ENCODE measurements at regions not wholly inside any gene's neighbourhood (a gene's known extent, or its start where the extent isn't known, plus 50 kb on each side); places are given as distances from the start of the nearest gene placed in this dataset.
"Not testable (repeated sequence)": the region's sequence is repeated elsewhere in the genome, so short reads cannot be mapped to it uniquely, and the experiment has no call there.

GRCh38 chr14:44453433-44454171 is 53.5 kb downstream of the FSCB start:
- Histone ChIP-seq H4K20me1 (no peaks in the 10 kb centered on the region), H3K4me2 (no peak overlapping the region), H3K4me1 (no peaks in the 10 kb centered on the region; a peak in 1 of 20 replicates), H3K27ac (no peak overlapping the region), H3K9me3 (replicated peaks in 1 of 11) (peaks cover 0 to 8% (median 0%) of the 10 kb centered on the region in 11 experiments; a peak in 3 of 22 replicates), H3K27me3 (no peaks in the 10 kb centered on the region), H3K9ac (no peak overlapping the region), H3K36me3 (no peaks in the 10 kb centered on the region), H3K4me3 (no peak overlapping the region)
- TF ChIP-seq Cebpa-rat (IDR thresholded peaks at IDR 0.05), result no peak

GRCh38 chr14:44450232-44450631 is 56.9 kb downstream of the FSCB start:
- not testable (repeated sequence) for H3K4me1 ChIP-seq; H3K27ac ChIP-seq; H3K36me3 ChIP-seq; H4K20me1 ChIP-seq; H3K27me3 ChIP-seq; H3K9ac ChIP-seq; H3K4me2 ChIP-seq; H3K4me3 ChIP-seq; H3K9me3 ChIP-seq (replicated peaks in 1 of 11)

- Histone ChIP-seq H3K36me3 (no peaks in the 10 kb centered on the region), H3K4me1 (peaks cover 0 to 9% (median 5%) of the 10 kb centered on the region in 10 experiments; a peak in 11 of 20 replicates), H3K27ac (no peak overlapping the region), H3K4me2 (0 out of 22 replicates have a peak overlapping the region, but pooled peaks of 1 of the 11 experiments have one; percentile 29), H3K27me3 (no peaks in the 10 kb centered on the region), H3K4me3 (no peak overlapping the region), H3K9me3 (replicated peaks in 1 of 11) (no peaks in the 10 kb centered on the region), H4K20me1 (no peaks in the 10 kb centered on the region), H3K9ac (no peak overlapping the region)
- no peak for TF ChIP-seq Cebpa-rat (IDR thresholded peaks at IDR 0.05)
Observed at GRCh38 chr14:44449680-44450079, 57.4 kb downstream of the FSCB start.

GRCh38 chr14:44448951-44449358 is 58.1 kb downstream of the FSCB start:
- no peaks in the 10 kb centered on the region for H3K9me3 ChIP-seq (replicated peaks in 1 of 11)
- H3K27ac ChIP-seq, result no peak overlapping the region
- no peaks in the 10 kb centered on the region for H4K20me1 ChIP-seq
- H3K9ac ChIP-seq, result no peak overlapping the region
- H3K4me2 ChIP-seq, result no peak overlapping the region
- H3K36me3 ChIP-seq, result no peaks in the 10 kb centered on the region
- no peaks in the 10 kb centered on the region for H3K27me3 ChIP-seq
- TF ChIP-seq Cebpa-rat (IDR thresholded peaks at IDR 0.05), result no peak
- H3K4me1 ChIP-seq, result peaks cover 0 to 9% (median 5%) of the 10 kb centered on the region in 10 experiments; a peak in 11 of 20 replicates
- H3K4me3 ChIP-seq, result no peak overlapping the region

- H3K4me3 ChIP-seq, result no peak overlapping the region
- H3K27ac ChIP-seq, result no peak overlapping the region
- H3K27me3 ChIP-seq, result no peaks in the 10 kb centered on the region
- no peaks in the 10 kb centered on the region for H3K36me3 ChIP-seq
- no peak for TF ChIP-seq Cebpa-rat (IDR thresholded peaks at IDR 0.05)
- no peak overlapping the region for H3K9ac ChIP-seq
- peak overlapping the region in 8 of 11 experiments; percentile 12 to 48 (median 30); a peak in 12 of 22 replicates for H3K4me2 ChIP-seq
- H4K20me1 ChIP-seq, result no peaks in the 10 kb centered on the region
- H3K9me3 ChIP-seq (replicated peaks in 1 of 11), result no peaks in the 10 kb centered on the region
- peaks cover 0 to 9% (median 5%) of the 10 kb centered on the region in 10 experiments; a peak in 11 of 20 replicates for H3K4me1 ChIP-seq
Observed at GRCh38 chr14:44446965-44447364, 60.1 kb downstream of the FSCB start.

- Histone ChIP-seq H3K36me3 (no peaks in the 10 kb centered on the region), H3K4me1 (peaks cover 0 to 9% (median 5%) of the 10 kb centered on the region in 10 experiments; a peak in 10 of 20 replicates), H3K9ac (no peak overlapping the region), H4K20me1 (no peaks in the 10 kb centered on the region), H3K27ac (no peak overlapping the region), H3K4me3 (no peak overlapping the region), H3K9me3 (replicated peaks in 1 of 11) (no peaks in the 10 kb centered on the region), H3K4me2 (no peak overlapping the region), H3K27me3 (no peaks in the 10 kb centered on the region)
- TF ChIP-seq Cebpa-rat (IDR thresholded peaks at IDR 0.05), result no peak
Observed at GRCh38 chr14:44444454-44444853, 62.6 kb downstream of the FSCB start.

- H4K20me1 ChIP-seq, result no peaks in the 10 kb centered on the region
- H3K4me2 ChIP-seq, result no peak overlapping the region
- H3K9ac ChIP-seq, result no peak overlapping the region
- no peak overlapping the region for H3K4me3 ChIP-seq
- no peak for TF ChIP-seq Cebpa-rat (IDR thresholded peaks at IDR 0.05)
- H3K27me3 ChIP-seq, result no peaks in the 10 kb centered on the region
- no peaks in the 10 kb centered on the region for H3K4me1 ChIP-seq
- no peaks in the 10 kb centered on the region for H3K9me3 ChIP-seq (replicated peaks in 1 of 11)
- no peaks in the 10 kb centered on the region for H3K36me3 ChIP-seq
- H3K27ac ChIP-seq, result no peak overlapping the region
Observed at GRCh38 chr14:44438936-44439335, 68.1 kb downstream of the FSCB start.

- no peak for TF ChIP-seq Cebpa-rat (IDR thresholded peaks at IDR 0.05)
- no peak overlapping the region for H3K4me3 ChIP-seq
- no peaks in the 10 kb centered on the region for H3K4me1 ChIP-seq
- H3K27me3 ChIP-seq, result no peaks in the 10 kb centered on the region
- no peaks in the 10 kb centered on the region for H3K36me3 ChIP-seq
- H4K20me1 ChIP-seq, result no peaks in the 10 kb centered on the region
- H3K4me2 ChIP-seq, result no peak overlapping the region
- no peaks in the 10 kb centered on the region for H3K9me3 ChIP-seq (replicated peaks in 1 of 11)
- no peak overlapping the region for H3K9ac ChIP-seq
- no peak overlapping the region for H3K27ac ChIP-seq
Observed at GRCh38 chr14:44438221-44438620, 68.9 kb downstream of the FSCB start.

GRCh38 chr14:44436458-44436857 is 70.6 kb downstream of the FSCB start:
- no peak overlapping the region for H3K9ac ChIP-seq
- no peaks in the 10 kb centered on the region for H3K36me3 ChIP-seq
- no peak for TF ChIP-seq Cebpa-rat (IDR thresholded peaks at IDR 0.05)

More at GRCh38 chr14:44436458-44436857, 70.6 kb downstream of the FSCB start:
- Histone ChIP-seq H3K4me3 (no peak overlapping the region), H3K9me3 (replicated peaks in 1 of 11) (no peaks in the 10 kb centered on the region), H4K20me1 (no peaks in the 10 kb centered on the region), H3K4me1 (no peaks in the 10 kb centered on the region), H3K4me2 (no peak overlapping the region), H3K27ac (no peak overlapping the region), H3K27me3 (no peaks in the 10 kb centered on the region)
